ENCODE measurements at regions not wholly inside any gene's neighbourhood (a gene's known extent, or its start where the extent isn't known, plus 50 kb on each side); places are given as distances from the start of the nearest gene placed in this dataset.

- H3K4me3 ChIP-seq (ENCODE audit: low read depth, low read length), result no peak overlapping the region
- TF ChIP-seq CTCF (IDR thresholded peaks at IDR 0.05; ENCODE audit: insufficient read depth, low read depth, low read length, missing control alignments), result no peak
- DNase-seq (ENCODE audit: low read depth), result no peak
Measured at GRCh38 chr9:1253064-1253979, 203.2 kb downstream of the DMRT2 start.

- TF ChIP-seq CTCF (IDR thresholded peaks at IDR 0.05; ENCODE audit: insufficient read depth, low read depth, low read length, missing control alignments), result no peak
- H3K4me3 ChIP-seq (ENCODE audit: low read depth, low read length), result no peak overlapping the region
- DNase-seq (ENCODE audit: low read depth), result no peak
Measured at GRCh38 chr9:1254071-1254470, 203.9 kb downstream of the DMRT2 start.

- no peak for TF ChIP-seq CTCF (IDR thresholded peaks at IDR 0.05; ENCODE audit: insufficient read depth, low read depth, low read length, missing control alignments)
- H3K4me3 ChIP-seq (ENCODE audit: low read depth, low read length), result no peak overlapping the region
- DNase-seq (ENCODE audit: low read depth), result no peak
Measured at GRCh38 chr9:1256178-1256577, 206.0 kb downstream of the DMRT2 start.

GRCh38 chr9:1261266-1261665 lies 211.1 kb downstream of the DMRT2 start:
- no peak for DNase-seq (ENCODE audit: low read depth)
- H3K4me3 ChIP-seq (ENCODE audit: low read depth, low read length), result no peak overlapping the region
- TF ChIP-seq CTCF (IDR thresholded peaks at IDR 0.05; ENCODE audit: insufficient read depth, low read depth, low read length, missing control alignments), result no peak

- no peak for TF ChIP-seq CTCF (IDR thresholded peaks at IDR 0.05; ENCODE audit: insufficient read depth, low read depth, low read length, missing control alignments)
Measured at GRCh38 chr9:1261879-1262766, 212.0 kb downstream of the DMRT2 start.

GRCh38 chr9:1267141-1267570 lies 217.0 kb downstream of the DMRT2 start:
- H3K4me3 ChIP-seq (ENCODE audit: low read depth, low read length), result no peak overlapping the region
- TF ChIP-seq CTCF (IDR thresholded peaks at IDR 0.05; ENCODE audit: insufficient read depth, low read depth, low read length, missing control alignments), result no peak
- peak; percentile 67 for DNase-seq (ENCODE audit: low read depth)

More at GRCh38 chr9:1261879-1262766, 212.0 kb downstream of the DMRT2 start:
- DNase-seq (ENCODE audit: low read depth), result no peak
- no peak overlapping the region for H3K4me3 ChIP-seq (ENCODE audit: low read depth, low read length)
